ENCODE measurements at regions not wholly inside any gene's neighbourhood (a gene's known extent, or its start where the extent isn't known, plus 50 kb on each side); places are given as distances from the start of the nearest gene placed in this dataset.
A peak's percentile ranks its signal among the peaks of the same experiment; 100 is the strongest.

DNA sequence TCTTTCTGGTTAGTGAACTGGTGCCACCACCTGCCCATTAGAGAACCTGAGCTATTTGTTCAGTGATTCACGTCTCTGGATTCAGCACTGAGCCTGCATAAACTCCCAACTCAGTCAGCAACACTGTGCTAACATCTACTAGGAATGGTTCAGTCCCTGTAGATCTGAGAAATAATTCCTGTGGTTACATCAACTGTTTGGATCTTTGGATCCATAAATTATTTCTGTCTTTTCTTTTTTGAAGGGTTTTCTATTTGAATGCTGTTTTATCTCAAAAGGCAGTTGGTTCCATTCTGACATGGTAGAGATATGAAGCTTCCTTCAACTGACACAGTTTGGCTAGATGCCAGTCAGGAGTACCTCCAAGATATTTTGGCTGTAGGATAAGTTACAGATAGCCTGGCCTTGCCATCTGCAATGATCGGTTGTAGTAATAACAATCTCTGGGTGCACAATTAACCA, 125.9 kb downstream of the TRMT11 start (continued):
- TF ChIP-seq, protein P1, sequence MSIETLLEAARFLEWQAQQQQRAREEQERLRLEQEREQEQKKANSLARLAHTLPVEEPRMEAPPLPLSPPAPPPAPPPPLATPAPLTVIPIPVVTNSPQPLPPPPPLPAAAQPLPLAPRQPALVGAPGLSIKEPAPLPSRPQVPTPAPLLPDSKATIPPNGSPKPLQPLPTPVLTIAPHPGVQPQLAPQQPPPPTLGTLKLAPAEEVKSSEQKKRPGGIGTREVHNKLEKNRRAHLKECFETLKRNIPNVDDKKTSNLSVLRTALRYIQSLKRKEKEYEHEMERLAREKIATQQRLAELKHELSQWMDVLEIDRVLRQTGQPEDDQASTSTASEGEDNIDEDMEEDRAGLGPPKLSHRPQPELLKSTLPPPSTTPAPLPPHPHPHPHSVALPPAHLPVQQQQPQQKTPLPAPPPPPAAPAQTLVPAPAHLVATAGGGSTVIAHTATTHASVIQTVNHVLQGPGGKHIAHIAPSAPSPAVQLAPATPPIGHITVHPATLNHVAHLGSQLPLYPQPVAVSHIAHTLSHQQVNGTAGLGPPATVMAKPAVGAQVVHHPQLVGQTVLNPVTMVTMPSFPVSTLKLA (conservative IDR thresholded peaks at IDR 0.05): peak in 1 of 2 experiments; percentile 53; a peak in 1 of 4 replicates
- TF ChIP-seq, protein P2, sequence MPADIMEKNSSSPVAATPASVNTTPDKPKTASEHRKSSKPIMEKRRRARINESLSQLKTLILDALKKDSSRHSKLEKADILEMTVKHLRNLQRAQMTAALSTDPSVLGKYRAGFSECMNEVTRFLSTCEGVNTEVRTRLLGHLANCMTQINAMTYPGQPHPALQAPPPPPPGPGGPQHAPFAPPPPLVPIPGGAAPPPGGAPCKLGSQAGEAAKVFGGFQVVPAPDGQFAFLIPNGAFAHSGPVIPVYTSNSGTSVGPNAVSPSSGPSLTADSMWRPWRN (IDR thresholded peaks at IDR 0.05; ENCODE audit: low read depth): peak; percentile 63; the same call in 1 of the 2 replicates
- TF ChIP-seq SOX6 (IDR thresholded peaks at IDR 0.05) (peak; percentile 94), RB1 (IDR thresholded peaks at IDR 0.05; ENCODE audit: low read depth) (no peak), NUFIP1 (IDR thresholded peaks at IDR 0.05; ENCODE audit: partially characterized antibody) (no peak), MYBL2 (IDR thresholded peaks at IDR 0.05; ENCODE audit: low read depth) (peak; percentile 95), MYBL2 (CRISPR knock-in tag; IDR thresholded peaks at IDR 0.05; ENCODE audit: borderline replicate concordance) (no peak), ZNF444 (CRISPR knock-in tag; IDR thresholded peaks at IDR 0.05) (peak; percentile 10; the same call in 1 of the 2 replicates), CREBBP (IDR thresholded peaks at IDR 0.05; ENCODE audit: low read depth, low read length) (no peak), RUNX1 (IDR thresholded peaks at IDR 0.05; ENCODE audit: low read depth) (no peak), PML (IDR thresholded peaks at IDR 0.05; ENCODE audit: low read length) (peak; percentile 93), FOXA1 (IDR thresholded peaks at IDR 0.05; ENCODE audit: borderline replicate concordance) (no peak), NELFE (IDR thresholded peaks at IDR 0.05; ENCODE audit: insufficient read depth, insufficient read length) (no peak), HMGN3 (IDR thresholded peaks at IDR 0.05; ENCODE audit: borderline replicate concordance, extremely low read depth, insufficient read length, low read depth, low read length) (peak; percentile 87), RBFOX2 (IDR thresholded peaks at IDR 0.05; ENCODE audit: low read depth, low read length) (no peak)
- TF ChIP-seq, protein P3, sequence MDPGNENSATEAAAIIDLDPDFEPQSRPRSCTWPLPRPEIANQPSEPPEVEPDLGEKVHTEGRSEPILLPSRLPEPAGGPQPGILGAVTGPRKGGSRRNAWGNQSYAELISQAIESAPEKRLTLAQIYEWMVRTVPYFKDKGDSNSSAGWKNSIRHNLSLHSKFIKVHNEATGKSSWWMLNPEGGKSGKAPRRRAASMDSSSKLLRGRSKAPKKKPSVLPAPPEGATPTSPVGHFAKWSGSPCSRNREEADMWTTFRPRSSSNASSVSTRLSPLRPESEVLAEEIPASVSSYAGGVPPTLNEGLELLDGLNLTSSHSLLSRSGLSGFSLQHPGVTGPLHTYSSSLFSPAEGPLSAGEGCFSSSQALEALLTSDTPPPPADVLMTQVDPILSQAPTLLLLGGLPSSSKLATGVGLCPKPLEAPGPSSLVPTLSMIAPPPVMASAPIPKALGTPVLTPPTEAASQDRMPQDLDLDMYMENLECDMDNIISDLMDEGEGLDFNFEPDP (CRISPR knock-in tag; IDR thresholded peaks at IDR 0.05): no peak
- TF ChIP-seq, protein P4, sequence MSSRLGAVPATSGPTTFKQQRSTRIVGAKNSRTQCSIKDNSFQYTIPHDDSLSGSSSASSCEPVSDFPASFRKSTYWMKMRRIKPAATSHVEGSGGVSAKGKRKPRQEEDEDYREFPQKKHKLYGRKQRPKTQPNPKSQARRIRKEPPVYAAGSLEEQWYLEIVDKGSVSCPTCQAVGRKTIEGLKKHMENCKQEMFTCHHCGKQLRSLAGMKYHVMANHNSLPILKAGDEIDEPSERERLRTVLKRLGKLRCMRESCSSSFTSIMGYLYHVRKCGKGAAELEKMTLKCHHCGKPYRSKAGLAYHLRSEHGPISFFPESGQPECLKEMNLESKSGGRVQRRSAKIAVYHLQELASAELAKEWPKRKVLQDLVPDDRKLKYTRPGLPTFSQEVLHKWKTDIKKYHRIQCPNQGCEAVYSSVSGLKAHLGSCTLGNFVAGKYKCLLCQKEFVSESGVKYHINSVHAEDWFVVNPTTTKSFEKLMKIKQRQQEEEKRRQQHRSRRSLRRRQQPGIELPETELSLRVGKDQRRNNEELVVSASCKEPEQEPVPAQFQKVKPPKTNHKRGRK (tag; IDR thresholded peaks at IDR 0.05): no peak
- TF ChIP-seq, protein P5, sequence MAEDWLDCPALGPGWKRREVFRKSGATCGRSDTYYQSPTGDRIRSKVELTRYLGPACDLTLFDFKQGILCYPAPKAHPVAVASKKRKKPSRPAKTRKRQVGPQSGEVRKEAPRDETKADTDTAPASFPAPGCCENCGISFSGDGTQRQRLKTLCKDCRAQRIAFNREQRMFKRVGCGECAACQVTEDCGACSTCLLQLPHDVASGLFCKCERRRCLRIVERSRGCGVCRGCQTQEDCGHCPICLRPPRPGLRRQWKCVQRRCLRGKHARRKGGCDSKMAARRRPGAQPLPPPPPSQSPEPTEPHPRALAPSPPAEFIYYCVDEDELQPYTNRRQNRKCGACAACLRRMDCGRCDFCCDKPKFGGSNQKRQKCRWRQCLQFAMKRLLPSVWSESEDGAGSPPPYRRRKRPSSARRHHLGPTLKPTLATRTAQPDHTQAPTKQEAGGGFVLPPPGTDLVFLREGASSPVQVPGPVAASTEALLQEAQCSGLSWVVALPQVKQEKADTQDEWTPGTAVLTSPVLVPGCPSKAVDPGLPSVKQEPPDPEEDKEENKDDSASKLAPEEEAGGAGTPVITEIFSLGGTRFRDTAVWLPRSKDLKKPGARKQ (CRISPR knock-in tag; IDR thresholded peaks at IDR 0.05): no peak
- TF ChIP-seq, protein P6, sequence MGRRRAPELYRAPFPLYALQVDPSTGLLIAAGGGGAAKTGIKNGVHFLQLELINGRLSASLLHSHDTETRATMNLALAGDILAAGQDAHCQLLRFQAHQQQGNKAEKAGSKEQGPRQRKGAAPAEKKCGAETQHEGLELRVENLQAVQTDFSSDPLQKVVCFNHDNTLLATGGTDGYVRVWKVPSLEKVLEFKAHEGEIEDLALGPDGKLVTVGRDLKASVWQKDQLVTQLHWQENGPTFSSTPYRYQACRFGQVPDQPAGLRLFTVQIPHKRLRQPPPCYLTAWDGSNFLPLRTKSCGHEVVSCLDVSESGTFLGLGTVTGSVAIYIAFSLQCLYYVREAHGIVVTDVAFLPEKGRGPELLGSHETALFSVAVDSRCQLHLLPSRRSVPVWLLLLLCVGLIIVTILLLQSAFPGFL (CRISPR knock-in tag; IDR thresholded peaks at IDR 0.05): no peak
